Keratinocyte (primary cell): ENCODE measurements at regions not wholly inside any gene's neighbourhood (a gene's known extent, or its start where the extent isn't known, plus 50 kb on each side); places are given as distances from the start of the nearest gene placed in this dataset.
A peak's percentile ranks its signal among the peaks of the same experiment; 100 is the strongest.
"Not testable (repeated sequence)": the region's sequence is repeated elsewhere in the genome, so short reads cannot be mapped to it uniquely, and the experiment has no call there.

ENCODE experiments used
- EZH2 ChIP-seq: IDR thresholded peaks from one replicate; pipeline ENCODE4 v1.6.1; 2012; ENCODE audit warnings: inconsistent platforms, mild to moderate bottlenecking, low read length, moderate library complexity
- TF ChIP-seq, protein P1 (sequence below), 3 experiments: IDR thresholded peaks in 1 of 3; conservative IDR thresholded peaks in 1 of 3; optimal IDR thresholded peaks in 1 of 3; 2 replicates in 2 of 3; 3 replicates in 1 of 3; pipeline versions ENCODE3 to v1.5.1; 2011; ENCODE audit warnings: low read length in 3 of 3, mild to moderate bottlenecking in 3 of 3, moderate library complexity in 2 of 3, control low read depth in 1 of 3, inconsistent platforms in 1 of 3; ENCODE audit not compliant: insufficient read depth in 2 of 3; ENCODE audit errors: extremely low read depth in 1 of 3

DNA sequence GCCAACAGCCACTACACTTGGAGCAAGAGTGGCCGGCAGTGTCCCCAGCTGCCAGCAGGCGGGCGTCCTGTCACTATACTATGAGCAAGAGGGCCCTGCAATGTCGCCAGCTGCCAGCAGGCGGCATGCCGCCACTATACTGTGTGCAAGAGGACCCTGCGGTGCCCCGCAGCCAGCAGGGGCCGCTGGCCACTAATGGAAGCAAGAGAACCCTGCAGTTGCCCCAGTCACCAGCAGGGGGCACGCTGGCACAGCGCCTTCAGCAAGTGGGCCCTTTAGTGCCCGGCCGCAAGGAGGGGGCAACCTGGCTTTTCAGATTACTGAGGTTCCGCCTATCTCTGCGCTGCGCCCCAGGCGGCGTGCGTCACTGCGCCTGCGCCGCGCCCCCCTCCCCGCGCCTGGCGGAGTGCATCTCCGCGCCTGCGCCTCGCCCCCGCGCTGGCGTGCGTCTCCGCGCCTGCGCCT lies 53.0 kb upstream of the DUX4 start:
- TF ChIP-seq, protein P1, sequence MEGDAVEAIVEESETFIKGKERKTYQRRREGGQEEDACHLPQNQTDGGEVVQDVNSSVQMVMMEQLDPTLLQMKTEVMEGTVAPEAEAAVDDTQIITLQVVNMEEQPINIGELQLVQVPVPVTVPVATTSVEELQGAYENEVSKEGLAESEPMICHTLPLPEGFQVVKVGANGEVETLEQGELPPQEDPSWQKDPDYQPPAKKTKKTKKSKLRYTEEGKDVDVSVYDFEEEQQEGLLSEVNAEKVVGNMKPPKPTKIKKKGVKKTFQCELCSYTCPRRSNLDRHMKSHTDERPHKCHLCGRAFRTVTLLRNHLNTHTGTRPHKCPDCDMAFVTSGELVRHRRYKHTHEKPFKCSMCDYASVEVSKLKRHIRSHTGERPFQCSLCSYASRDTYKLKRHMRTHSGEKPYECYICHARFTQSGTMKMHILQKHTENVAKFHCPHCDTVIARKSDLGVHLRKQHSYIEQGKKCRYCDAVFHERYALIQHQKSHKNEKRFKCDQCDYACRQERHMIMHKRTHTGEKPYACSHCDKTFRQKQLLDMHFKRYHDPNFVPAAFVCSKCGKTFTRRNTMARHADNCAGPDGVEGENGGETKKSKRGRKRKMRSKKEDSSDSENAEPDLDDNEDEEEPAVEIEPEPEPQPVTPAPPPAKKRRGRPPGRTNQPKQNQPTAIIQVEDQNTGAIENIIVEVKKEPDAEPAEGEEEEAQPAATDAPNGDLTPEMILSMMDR (optimal IDR thresholded peaks at IDR 0.05 in 1 of 3, IDR thresholded peaks at IDR 0.05 in 1 of 3, conservative IDR thresholded peaks at IDR 0.05 in 1 of 3; ENCODE audit: extremely low read depth in 1 of 3, insufficient read depth in 2 of 3, low read length in 3 of 3), result peak in 1 of 3 experiments; percentile 31
- not testable (repeated sequence) for TF ChIP-seq EZH2
